ENCODE measurements at regions not wholly inside any gene's neighbourhood (a gene's known extent, or its start where the extent isn't known, plus 50 kb on each side); places are given as distances from the start of the nearest gene placed in this dataset.

GRCh38 chr6:4560221-4561077 lies 215.8 kb upstream of the CDYL start:
- ATAC-seq = no peak
- no peaks in the 10 kb centered on the region for H3K36me3 Mint-ChIP-seq

GRCh38 chr6:4559281-4559875 lies 216.8 kb upstream of the CDYL start:
- H3K36me3 Mint-ChIP-seq = no peaks in the 10 kb centered on the region
- no peak for DNase-seq (ENCODE audit: low spot score in 2 of 2)
- ATAC-seq = peak; percentile 11
- no peak overlapping the region for H3K27ac Mint-ChIP-seq
- no peak overlapping the region for H3K4me3 Mint-ChIP-seq
- H3K4me1 Mint-ChIP-seq = peaks cover 4% of the 10 kb centered on the region
- H3K9me3 Mint-ChIP-seq = no peaks in the 10 kb centered on the region

More at GRCh38 chr6:4560221-4561077, 215.8 kb upstream of the CDYL start:
- Mint-ChIP-seq H3K9me3 (no peaks in the 10 kb centered on the region), H3K27ac (no peak overlapping the region), H3K4me1 (peaks cover 4% of the 10 kb centered on the region), H3K4me3 (no peak overlapping the region)
- no peak for DNase-seq (ENCODE audit: low spot score in 2 of 2)

DNA sequence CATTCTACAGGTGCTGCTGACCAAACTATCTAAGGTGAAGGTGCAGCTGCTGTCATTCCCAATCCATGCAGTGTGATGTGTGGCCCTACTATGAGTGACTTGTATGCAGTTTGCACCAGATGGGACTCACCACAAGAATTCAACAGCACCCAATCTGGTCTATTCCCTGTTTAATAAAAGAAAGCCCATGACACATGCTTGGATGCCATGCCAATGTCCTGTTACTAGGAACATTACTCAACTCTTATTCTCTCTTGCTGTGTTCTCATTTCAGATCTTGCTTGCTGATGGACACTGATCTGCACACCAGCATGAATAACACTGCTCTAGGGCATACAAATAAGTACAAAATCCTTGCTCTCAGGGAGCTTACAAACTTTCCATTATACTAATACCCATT lies 221.6 kb upstream of the CDYL start:
- DNase-seq (ENCODE audit: low spot score in 2 of 2) = no peak
- Mint-ChIP-seq H3K4me3 (no peak overlapping the region), H3K9me3 (no peaks in the 10 kb centered on the region), H3K4me1 (peaks cover 7% of the 10 kb centered on the region), H3K36me3 (no peaks in the 10 kb centered on the region), H3K27ac (no peak overlapping the region)
- no peak for ATAC-seq

GRCh38 chr6:4553387-4553786 lies 222.8 kb upstream of the CDYL start:
- Mint-ChIP-seq H3K4me3 (no peak overlapping the region), H3K4me1 (peaks cover 7% of the 10 kb centered on the region), H3K9me3 (no peaks in the 10 kb centered on the region), H3K27ac (no peak overlapping the region), H3K36me3 (no peaks in the 10 kb centered on the region)
- ATAC-seq = peak; percentile 89
- no peak for DNase-seq (ENCODE audit: low spot score in 2 of 2)

DNA sequence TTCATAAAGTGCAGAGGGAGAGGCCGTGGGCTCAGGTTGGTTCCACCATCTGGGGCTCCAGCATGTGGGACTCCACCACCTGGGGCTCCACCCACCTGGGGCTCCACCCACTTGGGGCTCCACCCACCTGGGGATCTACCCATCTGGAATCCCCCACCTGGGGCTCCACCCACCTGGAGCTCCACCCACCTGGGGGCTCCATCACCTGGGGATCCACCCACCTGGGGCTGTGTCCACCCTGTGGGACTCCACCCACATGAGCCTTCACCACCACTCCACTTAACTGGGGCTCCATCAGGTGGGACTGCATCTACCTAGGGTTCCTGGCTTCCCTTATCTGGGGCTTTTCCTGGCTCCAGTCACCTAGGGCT lies 226.0 kb upstream of the CDYL start:
- Mint-ChIP-seq H3K36me3 (no peaks in the 10 kb centered on the region), H3K4me1 (peaks cover 7% of the 10 kb centered on the region), H3K4me3 (no peak overlapping the region), H3K9me3 (no peaks in the 10 kb centered on the region), H3K27ac (no peak overlapping the region)
- ATAC-seq (no peak), DNase-seq (ENCODE audit: low spot score in 2 of 2) (no peak)

DNA sequence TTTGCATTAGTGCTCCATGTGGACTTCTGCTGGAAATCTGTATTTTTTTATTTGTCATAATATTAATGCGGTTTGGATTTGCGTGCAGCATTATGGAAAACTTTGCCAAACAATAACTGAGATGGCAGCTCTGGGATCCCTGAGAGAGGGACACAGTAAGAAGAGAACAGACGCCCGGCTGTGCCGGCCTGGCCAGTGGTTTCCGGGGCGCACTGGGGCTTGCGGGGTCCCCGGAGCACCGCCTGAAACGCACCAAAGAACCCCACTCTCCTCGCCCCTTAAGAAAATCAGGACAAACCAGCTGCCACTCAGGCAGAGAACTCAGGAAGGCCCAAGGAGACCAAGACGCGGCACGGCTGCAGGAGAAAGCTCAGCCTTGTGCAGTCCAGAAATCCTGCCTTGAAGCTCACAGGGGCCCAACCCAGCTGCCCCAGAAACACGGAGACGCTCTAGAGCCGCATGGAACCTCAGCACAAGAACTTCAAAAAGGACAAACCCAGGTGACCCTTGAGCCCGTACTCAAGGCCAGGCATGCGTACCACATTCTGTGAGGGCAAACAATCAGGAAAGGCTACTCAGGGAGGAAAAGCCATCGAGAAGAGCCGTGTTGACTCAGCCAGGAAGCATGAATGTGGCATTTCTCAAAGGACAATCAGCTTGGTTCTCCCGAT lies 226.5 kb upstream of the CDYL start:
- no peak overlapping the region for H3K4me3 Mint-ChIP-seq
- no peak for ATAC-seq
- no peak for DNase-seq (ENCODE audit: low spot score in 2 of 2)
- H3K36me3 Mint-ChIP-seq = no peaks in the 10 kb centered on the region
- peaks cover 7% of the 10 kb centered on the region for H3K4me1 Mint-ChIP-seq
- H3K27ac Mint-ChIP-seq = no peak overlapping the region
- no peaks in the 10 kb centered on the region for H3K9me3 Mint-ChIP-seq

- Mint-ChIP-seq H3K4me3 (no peak overlapping the region), H3K27ac (no peak overlapping the region), H3K36me3 (no peaks in the 10 kb centered on the region), H3K9me3 (no peaks in the 10 kb centered on the region), H3K4me1 (no peaks in the 10 kb centered on the region)
- DNase-seq (ENCODE audit: low spot score in 2 of 2) (no peak), ATAC-seq (no peak)
Observed at GRCh38 chr6:4545893-4546292, 230.3 kb upstream of the CDYL start.

- Mint-ChIP-seq H3K9me3 (no peaks in the 10 kb centered on the region), H3K4me1 (no peaks in the 10 kb centered on the region), H3K27ac (no peak overlapping the region), H3K4me3 (no peak overlapping the region), H3K36me3 (no peaks in the 10 kb centered on the region)
- no peak for DNase-seq (ENCODE audit: low spot score in 2 of 2)
- ATAC-seq = no peak
Observed at GRCh38 chr6:4543596-4543995, 232.6 kb upstream of the CDYL start.

DNA sequence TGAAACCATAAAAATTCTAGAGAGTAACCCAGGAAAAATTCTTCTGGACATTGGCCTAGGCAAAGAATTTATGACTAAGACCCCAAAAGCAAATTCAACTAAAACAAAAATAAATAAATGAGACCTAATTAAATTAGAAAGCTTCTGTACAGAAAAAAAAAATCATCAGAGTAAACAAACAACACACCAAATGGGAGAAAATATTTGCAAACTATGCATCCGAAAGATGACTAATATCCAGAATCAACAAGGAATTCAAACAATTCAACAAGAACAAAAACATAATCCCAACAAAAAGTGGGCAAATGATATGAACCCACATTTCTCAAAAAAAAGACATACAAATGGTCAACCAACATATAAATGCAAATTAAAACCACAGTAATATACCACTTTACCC lies 242.6 kb upstream of the CDYL start:
- no peak for DNase-seq (ENCODE audit: low spot score in 2 of 2)
- H3K4me3 Mint-ChIP-seq = no peak overlapping the region
- H3K4me1 Mint-ChIP-seq = no peaks in the 10 kb centered on the region
- H3K27ac Mint-ChIP-seq = no peak overlapping the region
- peaks cover 10% of the 10 kb centered on the region for H3K9me3 Mint-ChIP-seq
- no peak for ATAC-seq
- H3K36me3 Mint-ChIP-seq = no peaks in the 10 kb centered on the region

- Mint-ChIP-seq H3K36me3 (no peaks in the 10 kb centered on the region), H3K4me3 (no peak overlapping the region), H3K9me3 (peaks cover 10% of the 10 kb centered on the region), H3K27ac (no peak overlapping the region), H3K4me1 (no peaks in the 10 kb centered on the region)
- ATAC-seq (no peak), DNase-seq (ENCODE audit: low spot score in 2 of 2) (no peak)
Observed at GRCh38 chr6:4531406-4531805, 244.8 kb upstream of the CDYL start.

DNA sequence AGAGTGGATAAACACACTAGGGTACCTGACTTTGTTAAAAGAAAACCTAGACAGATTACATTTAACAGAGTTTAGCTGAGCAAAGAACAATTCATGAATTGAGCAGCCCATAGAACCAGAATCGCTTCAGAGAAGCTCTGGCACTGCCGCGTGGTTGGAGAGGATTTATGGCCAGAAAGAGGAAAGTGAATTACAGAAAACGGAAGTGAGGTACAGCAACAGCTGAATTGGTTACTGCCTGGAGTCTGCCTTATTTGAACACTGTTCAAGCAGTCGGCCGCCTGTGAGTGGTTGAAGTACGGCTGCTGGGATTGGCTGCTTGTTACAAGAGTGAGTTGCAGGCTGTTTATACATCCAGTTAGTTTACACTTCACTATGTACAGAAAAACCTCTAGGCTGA lies 253.8 kb upstream of the CDYL start:
- Mint-ChIP-seq H3K4me3 (no peak overlapping the region), H3K27ac (no peak overlapping the region), H3K9me3 (no peaks in the 10 kb centered on the region), H3K4me1 (no peaks in the 10 kb centered on the region), H3K36me3 (no peaks in the 10 kb centered on the region)
- ATAC-seq (no peak), DNase-seq (ENCODE audit: low spot score in 2 of 2) (no peak)

DNA sequence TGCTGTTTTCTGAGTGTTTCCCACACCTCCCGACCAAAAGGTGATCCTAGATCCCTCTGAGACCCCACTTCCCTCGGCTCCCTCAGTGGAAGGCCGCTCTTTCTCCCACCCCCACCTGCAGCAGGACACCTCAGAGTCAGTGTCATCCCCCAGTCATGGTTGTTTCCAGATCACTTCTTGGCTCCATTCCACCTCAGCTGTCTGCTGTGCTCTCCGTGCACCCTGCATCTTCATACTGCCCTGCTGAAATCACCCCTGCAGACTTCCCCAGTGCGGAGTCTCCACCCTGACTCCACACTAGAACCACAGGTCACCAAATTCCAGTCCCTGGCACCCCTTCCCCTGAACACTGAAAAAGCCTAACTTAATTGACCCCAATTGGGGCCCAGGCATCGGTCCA lies 255.1 kb upstream of the CDYL start:
- no peaks in the 10 kb centered on the region for H3K9me3 Mint-ChIP-seq
- no peaks in the 10 kb centered on the region for H3K4me1 Mint-ChIP-seq
- no peak overlapping the region for H3K27ac Mint-ChIP-seq
- no peak for DNase-seq (ENCODE audit: low spot score in 2 of 2)
- ATAC-seq = no peak
- H3K4me3 Mint-ChIP-seq = no peak overlapping the region
- H3K36me3 Mint-ChIP-seq = no peaks in the 10 kb centered on the region

- no peak overlapping the region for H3K27ac Mint-ChIP-seq
- ATAC-seq = no peak
- no peaks in the 10 kb centered on the region for H3K9me3 Mint-ChIP-seq
- H3K36me3 Mint-ChIP-seq = no peaks in the 10 kb centered on the region
- no peak for DNase-seq (ENCODE audit: low spot score in 2 of 2)
- no peak overlapping the region for H3K4me3 Mint-ChIP-seq
- no peaks in the 10 kb centered on the region for H3K4me1 Mint-ChIP-seq
Observed at GRCh38 chr6:4518506-4518905, 257.7 kb upstream of the CDYL start.

- no peaks in the 10 kb centered on the region for H3K36me3 Mint-ChIP-seq
- no peaks in the 10 kb centered on the region for H3K9me3 Mint-ChIP-seq
- DNase-seq (ENCODE audit: low spot score in 2 of 2) = no peak
- no peak overlapping the region for H3K4me3 Mint-ChIP-seq
- H3K4me1 Mint-ChIP-seq = no peaks in the 10 kb centered on the region
- no peak for ATAC-seq
- H3K27ac Mint-ChIP-seq = no peak overlapping the region
Observed at GRCh38 chr6:4516206-4516605, 260.0 kb upstream of the CDYL start.

- Mint-ChIP-seq H3K27ac (no peak overlapping the region), H3K4me1 (no peaks in the 10 kb centered on the region), H3K4me3 (no peak overlapping the region), H3K36me3 (no peaks in the 10 kb centered on the region), H3K9me3 (no peaks in the 10 kb centered on the region)
- ATAC-seq (no peak), DNase-seq (ENCODE audit: low spot score in 2 of 2) (no peak)
Observed at GRCh38 chr6:4513561-4513960, 262.6 kb upstream of the CDYL start.

- Mint-ChIP-seq H3K4me1 (no peaks in the 10 kb centered on the region), H3K36me3 (no peaks in the 10 kb centered on the region)
Observed at GRCh38 chr6:4512051-4512471, 264.1 kb upstream of the CDYL start.

More at GRCh38 chr6:4512051-4512471, 264.1 kb upstream of the CDYL start:
- DNase-seq (ENCODE audit: low spot score in 2 of 2) (no peak), ATAC-seq (no peak)
- H3K27ac Mint-ChIP-seq = no peak overlapping the region
- H3K4me3 Mint-ChIP-seq = no peak overlapping the region
- no peaks in the 10 kb centered on the region for H3K9me3 Mint-ChIP-seq
